ENCODE measurements at regions not wholly inside any gene's neighbourhood (a gene's known extent, or its start where the extent isn't known, plus 50 kb on each side); places are given as distances from the start of the nearest gene placed in this dataset.

GRCh38 chr2:204060841-204061240 lies 124.3 kb downstream of the ICOS start:
- peaks cover 7% of the 10 kb centered on the region for H3K27me3 Mint-ChIP-seq
- TF ChIP-seq, protein P1, sequence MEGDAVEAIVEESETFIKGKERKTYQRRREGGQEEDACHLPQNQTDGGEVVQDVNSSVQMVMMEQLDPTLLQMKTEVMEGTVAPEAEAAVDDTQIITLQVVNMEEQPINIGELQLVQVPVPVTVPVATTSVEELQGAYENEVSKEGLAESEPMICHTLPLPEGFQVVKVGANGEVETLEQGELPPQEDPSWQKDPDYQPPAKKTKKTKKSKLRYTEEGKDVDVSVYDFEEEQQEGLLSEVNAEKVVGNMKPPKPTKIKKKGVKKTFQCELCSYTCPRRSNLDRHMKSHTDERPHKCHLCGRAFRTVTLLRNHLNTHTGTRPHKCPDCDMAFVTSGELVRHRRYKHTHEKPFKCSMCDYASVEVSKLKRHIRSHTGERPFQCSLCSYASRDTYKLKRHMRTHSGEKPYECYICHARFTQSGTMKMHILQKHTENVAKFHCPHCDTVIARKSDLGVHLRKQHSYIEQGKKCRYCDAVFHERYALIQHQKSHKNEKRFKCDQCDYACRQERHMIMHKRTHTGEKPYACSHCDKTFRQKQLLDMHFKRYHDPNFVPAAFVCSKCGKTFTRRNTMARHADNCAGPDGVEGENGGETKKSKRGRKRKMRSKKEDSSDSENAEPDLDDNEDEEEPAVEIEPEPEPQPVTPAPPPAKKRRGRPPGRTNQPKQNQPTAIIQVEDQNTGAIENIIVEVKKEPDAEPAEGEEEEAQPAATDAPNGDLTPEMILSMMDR (IDR thresholded peaks at IDR 0.05) = no peak
- TF ChIP-seq EZH2 (IDR thresholded peaks at IDR 0.05; ENCODE audit: borderline replicate concordance, insufficient read depth, low read depth, low read length, poor library complexity, severe bottlenecking) = no peak
- H3K4me2 ChIP-seq (replicated peaks; ENCODE audit: low read depth, low read length, poor library complexity, severe bottlenecking) = no peak overlapping the region
- H3K4me1 Mint-ChIP-seq = no peaks in the 10 kb centered on the region
- H4K20me1 ChIP-seq (ENCODE audit: control insufficient read depth, insufficient read depth, low read length, poor library complexity, severe bottlenecking) = no peaks in the 10 kb centered on the region
- H3K9ac ChIP-seq (ENCODE audit: low read length) = no peak overlapping the region
- no peak overlapping the region for H3K4me3 Mint-ChIP-seq
- H3K27ac ChIP-seq (ENCODE audit: low read length in 2 of 2) = no peak overlapping the region
- H3K4me1 ChIP-seq (ENCODE audit: control insufficient read depth in 2 of 2, insufficient read depth in 2 of 2, low read length in 2 of 2) = no peaks in the 10 kb centered on the region
- ChIA-PET CTCF (no interaction called here), POLR2A (no interaction called here)
- H3K9me3 ChIP-seq (ENCODE audit: control extremely low read depth in 1 of 3, control insufficient read depth in 2 of 3, insufficient read depth in 1 of 3, low read length in 2 of 3) = no peaks in the 10 kb centered on the region
- H3K27ac Mint-ChIP-seq = no peak overlapping the region
- H3K9me3 Mint-ChIP-seq (ENCODE audit: insufficient read depth) = no peaks in the 10 kb centered on the region
- ATAC-seq (ENCODE audit: low read depth) (no peak), DNase-seq (no peak)
- H3K27me3 ChIP-seq (replicated peaks in 1 of 4; ENCODE audit: control extremely low read depth in 1 of 4, control insufficient read depth in 3 of 4, insufficient read depth in 4 of 4, low read length in 3 of 4) = peaks cover 0 to 3% (median 0%) of the 10 kb centered on the region in 4 experiments
- 21% methylated on average over 2 of the region's 4 CpGs for WGBS (ENCODE audit: insufficient coverage)
- no peak overlapping the region for H3K4me3 ChIP-seq (ENCODE audit: control extremely low read depth in 1 of 5, extremely low read depth in 1 of 5, insufficient read depth in 1 of 5, low read depth in 2 of 5, low read length in 4 of 5)
- intact Hi-C loops (cut with micrococcal nuclease) = no loop called here
- H3K36me3 ChIP-seq (replicated peaks in 1 of 2; ENCODE audit: control extremely low read depth in 1 of 2, control insufficient read depth in 1 of 2, extremely low read depth in 1 of 2, insufficient read depth in 2 of 2, low read length in 1 of 2) = no peaks in the 10 kb centered on the region
- no peak overlapping the region for H2AFZ ChIP-seq (ENCODE audit: insufficient read depth, low read depth, low read length, poor library complexity, severe bottlenecking)
- no peaks in the 10 kb centered on the region for H3K79me2 ChIP-seq (ENCODE audit: control insufficient read depth, insufficient read depth, low read length)

GRCh38 chr2:204061241-204061640 lies 124.7 kb downstream of the ICOS start:
- H3K9me3 ChIP-seq (ENCODE audit: control extremely low read depth in 1 of 3, control insufficient read depth in 2 of 3, insufficient read depth in 1 of 3, low read length in 2 of 3) = no peaks in the 10 kb centered on the region
- no peaks in the 10 kb centered on the region for H3K4me1 ChIP-seq (ENCODE audit: control insufficient read depth in 2 of 2, insufficient read depth in 2 of 2, low read length in 2 of 2)
- 94% methylated on average over 4 of the region's 4 CpGs for WGBS (ENCODE audit: insufficient coverage)
- no peak for TF ChIP-seq EZH2 (IDR thresholded peaks at IDR 0.05; ENCODE audit: borderline replicate concordance, insufficient read depth, low read depth, low read length, poor library complexity, severe bottlenecking)
- TF ChIP-seq, protein P1 (IDR thresholded peaks at IDR 0.05) = no peak
- POLR2A ChIA-PET = no interaction called here
- intact Hi-C loops (cut with micrococcal nuclease) = no loop called here
- Mint-ChIP-seq H3K4me1 (no peaks in the 10 kb centered on the region), H3K27me3 (peaks cover 10% of the 10 kb centered on the region), H3K27ac (no peak overlapping the region), H3K9me3 (ENCODE audit: insufficient read depth) (no peaks in the 10 kb centered on the region), H3K4me3 (no peak overlapping the region)
- no peaks in the 10 kb centered on the region for H3K36me3 ChIP-seq (replicated peaks in 1 of 2; ENCODE audit: control extremely low read depth in 1 of 2, control insufficient read depth in 1 of 2, extremely low read depth in 1 of 2, insufficient read depth in 2 of 2, low read length in 1 of 2)
- no peaks in the 10 kb centered on the region for H3K79me2 ChIP-seq (ENCODE audit: control insufficient read depth, insufficient read depth, low read length)
- ATAC-seq (ENCODE audit: low read depth) = no peak
- CTCF ChIA-PET = no interaction called here
- H4K20me1 ChIP-seq (ENCODE audit: control insufficient read depth, insufficient read depth, low read length, poor library complexity, severe bottlenecking) = no peaks in the 10 kb centered on the region
- H3K27ac ChIP-seq (ENCODE audit: low read length in 2 of 2) = no peak overlapping the region
- no peak overlapping the region for H3K9ac ChIP-seq (ENCODE audit: low read length)
- DNase-seq = no peak
- no peak overlapping the region for H3K4me2 ChIP-seq (replicated peaks; ENCODE audit: low read depth, low read length, poor library complexity, severe bottlenecking)
- peaks cover 0 to 3% (median 0%) of the 10 kb centered on the region in 4 experiments for H3K27me3 ChIP-seq (replicated peaks in 1 of 4; ENCODE audit: control extremely low read depth in 1 of 4, control insufficient read depth in 3 of 4, insufficient read depth in 4 of 4, low read length in 3 of 4)
- no peak overlapping the region for H3K4me3 ChIP-seq (ENCODE audit: control extremely low read depth in 1 of 5, extremely low read depth in 1 of 5, insufficient read depth in 1 of 5, low read depth in 2 of 5, low read length in 4 of 5)
- H2AFZ ChIP-seq (ENCODE audit: insufficient read depth, low read depth, low read length, poor library complexity, severe bottlenecking) = no peak overlapping the region
